ENCODE measurements at regions not wholly inside any gene's neighbourhood (a gene's known extent, or its start where the extent isn't known, plus 50 kb on each side); places are given as distances from the start of the nearest gene placed in this dataset.

DNA sequence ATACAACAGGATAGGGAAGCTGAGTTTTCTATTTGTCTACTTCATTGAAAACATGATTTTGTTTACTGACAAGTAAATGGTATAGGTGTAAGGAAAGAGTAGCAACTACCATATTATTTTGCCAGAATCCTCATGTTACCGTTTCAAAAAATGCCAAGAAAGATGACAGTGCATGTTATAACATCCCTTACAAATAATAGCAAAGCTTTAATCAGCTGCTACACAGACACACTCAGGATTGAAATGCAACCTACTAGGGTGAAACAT, 331.5 kb downstream of the CHRM3 start:
- no peak overlapping the region for H3K27ac ChIP-seq (ENCODE audit: low read depth, low read length)
- no peak overlapping the region for H3K4me3 ChIP-seq (ENCODE audit: low read depth in 1 of 5, low read length in 5 of 5)
- H3K9ac ChIP-seq (ENCODE audit: low read length in 5 of 5): no peak overlapping the region
- no peaks in the 10 kb centered on the region for H3K9me3 ChIP-seq (ENCODE audit: control insufficient read depth in 5 of 5, low read length in 5 of 5)
- peaks cover 0 to 11% (median 0%) of the 10 kb centered on the region in 5 donors for H3K4me1 ChIP-seq (ENCODE audit: control insufficient read depth in 5 of 5, insufficient read depth in 5 of 5, low read length in 5 of 5)
- no peaks in the 10 kb centered on the region for H3K36me3 ChIP-seq (ENCODE audit: control insufficient read depth in 5 of 5, insufficient read depth in 5 of 5, low read length in 5 of 5)
- peaks cover 0 to 3% (median 0%) of the 10 kb centered on the region in 5 donors for H3K27me3 ChIP-seq (ENCODE audit: control insufficient read depth in 5 of 5, insufficient read depth in 4 of 5, low read length in 5 of 5)

GRCh38 chr1:239718571-239718970, 332.2 kb downstream of the CHRM3 start:
- no peak overlapping the region for H3K9ac ChIP-seq (ENCODE audit: low read length in 5 of 5)
- peaks cover 0 to 3% (median 0%) of the 10 kb centered on the region in 5 donors for H3K27me3 ChIP-seq (ENCODE audit: control insufficient read depth in 5 of 5, insufficient read depth in 4 of 5, low read length in 5 of 5)
- no peaks in the 10 kb centered on the region for H3K36me3 ChIP-seq (ENCODE audit: control insufficient read depth in 5 of 5, insufficient read depth in 5 of 5, low read length in 5 of 5)
- H3K4me1 ChIP-seq (ENCODE audit: control insufficient read depth in 5 of 5, insufficient read depth in 5 of 5, low read length in 5 of 5): peaks cover 0 to 11% (median 0%) of the 10 kb centered on the region in 5 donors
- no peak overlapping the region for H3K27ac ChIP-seq (ENCODE audit: low read depth, low read length)
- H3K9me3 ChIP-seq (ENCODE audit: control insufficient read depth in 5 of 5, low read length in 5 of 5): no peaks in the 10 kb centered on the region
- no peak overlapping the region for H3K4me3 ChIP-seq (ENCODE audit: low read depth in 1 of 5, low read length in 5 of 5)

DNA sequence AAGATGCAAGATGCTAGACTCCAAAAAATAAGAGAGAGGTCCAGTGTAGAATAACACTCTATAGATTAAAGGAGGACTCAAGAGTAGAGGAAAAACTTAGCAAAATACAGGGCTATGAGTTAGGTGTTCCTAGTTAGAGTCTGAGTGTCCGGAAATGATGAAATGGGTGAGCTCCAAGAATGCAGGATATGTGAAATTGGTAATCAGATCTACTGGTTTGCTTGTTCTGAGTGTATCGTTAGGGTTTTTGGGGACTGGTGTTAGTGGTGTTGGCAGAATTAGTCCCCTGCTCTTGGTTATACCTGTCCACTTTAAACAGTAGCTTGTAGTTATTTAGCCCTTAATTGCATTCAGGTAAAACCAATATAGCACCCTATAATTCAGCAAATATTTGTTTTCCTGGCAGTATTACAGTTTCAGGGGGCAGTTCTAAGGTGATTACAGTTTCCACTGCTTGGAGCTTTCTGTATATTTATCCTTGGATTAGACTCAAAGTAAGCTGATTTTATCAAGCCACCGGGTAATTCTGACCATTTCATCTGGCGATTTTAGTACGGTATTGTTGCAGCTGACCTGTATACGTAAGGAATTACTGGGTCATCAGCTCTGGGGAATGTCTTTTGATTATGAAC, 332.7 kb downstream of the CHRM3 start:
- H3K4me3 ChIP-seq (ENCODE audit: low read depth in 1 of 5, low read length in 5 of 5): peak overlapping the region in 1 of 5 donors; percentile 25
- peaks cover 0 to 11% (median 0%) of the 10 kb centered on the region in 5 donors for H3K4me1 ChIP-seq (ENCODE audit: control insufficient read depth in 5 of 5, insufficient read depth in 5 of 5, low read length in 5 of 5)
- no peak overlapping the region for H3K27ac ChIP-seq (ENCODE audit: low read depth, low read length)

GRCh38 chr1:239719642-239720258, 333.4 kb downstream of the CHRM3 start:
- Histone ChIP-seq H3K27me3 (ENCODE audit: control insufficient read depth in 5 of 5, insufficient read depth in 4 of 5, low read length in 5 of 5) (no peaks in the 10 kb centered on the region), H3K27ac (ENCODE audit: low read depth, low read length) (no peak overlapping the region), H3K36me3 (ENCODE audit: control insufficient read depth in 5 of 5, insufficient read depth in 5 of 5, low read length in 5 of 5) (no peaks in the 10 kb centered on the region), H3K9ac (ENCODE audit: low read length in 5 of 5) (no peak overlapping the region), H3K4me1 (ENCODE audit: control insufficient read depth in 5 of 5, insufficient read depth in 5 of 5, low read length in 5 of 5) (peaks cover 0 to 11% (median 0%) of the 10 kb centered on the region in 5 donors), H3K4me3 (ENCODE audit: low read depth in 1 of 5, low read length in 5 of 5) (peak overlapping the region in 2 of 5 donors; percentile 25 to 35), H3K9me3 (ENCODE audit: control insufficient read depth in 5 of 5, low read length in 5 of 5) (no peaks in the 10 kb centered on the region)

More for the DNA sequence above, 332.7 kb downstream of the CHRM3 start:
- Histone ChIP-seq H3K9me3 (ENCODE audit: control insufficient read depth in 5 of 5, low read length in 5 of 5) (no peaks in the 10 kb centered on the region), H3K27me3 (ENCODE audit: control insufficient read depth in 5 of 5, insufficient read depth in 4 of 5, low read length in 5 of 5) (no peaks in the 10 kb centered on the region), H3K9ac (ENCODE audit: low read length in 5 of 5) (no peak overlapping the region), H3K36me3 (ENCODE audit: control insufficient read depth in 5 of 5, insufficient read depth in 5 of 5, low read length in 5 of 5) (no peaks in the 10 kb centered on the region)

GRCh38 chr1:239722035-239722434, 335.7 kb downstream of the CHRM3 start:
- Histone ChIP-seq H3K9me3 (ENCODE audit: control insufficient read depth in 5 of 5, low read length in 5 of 5) (no peaks in the 10 kb centered on the region), H3K4me3 (ENCODE audit: low read depth in 1 of 5, low read length in 5 of 5) (no peak overlapping the region), H3K27ac (ENCODE audit: low read depth, low read length) (no peak overlapping the region), H3K4me1 (ENCODE audit: control insufficient read depth in 5 of 5, insufficient read depth in 5 of 5, low read length in 5 of 5) (peaks cover 0 to 11% (median 0%) of the 10 kb centered on the region in 5 donors), H3K36me3 (ENCODE audit: control insufficient read depth in 5 of 5, insufficient read depth in 5 of 5, low read length in 5 of 5) (no peaks in the 10 kb centered on the region), H3K27me3 (ENCODE audit: control insufficient read depth in 5 of 5, insufficient read depth in 4 of 5, low read length in 5 of 5) (no peaks in the 10 kb centered on the region), H3K9ac (ENCODE audit: low read length in 5 of 5) (no peak overlapping the region)

DNA sequence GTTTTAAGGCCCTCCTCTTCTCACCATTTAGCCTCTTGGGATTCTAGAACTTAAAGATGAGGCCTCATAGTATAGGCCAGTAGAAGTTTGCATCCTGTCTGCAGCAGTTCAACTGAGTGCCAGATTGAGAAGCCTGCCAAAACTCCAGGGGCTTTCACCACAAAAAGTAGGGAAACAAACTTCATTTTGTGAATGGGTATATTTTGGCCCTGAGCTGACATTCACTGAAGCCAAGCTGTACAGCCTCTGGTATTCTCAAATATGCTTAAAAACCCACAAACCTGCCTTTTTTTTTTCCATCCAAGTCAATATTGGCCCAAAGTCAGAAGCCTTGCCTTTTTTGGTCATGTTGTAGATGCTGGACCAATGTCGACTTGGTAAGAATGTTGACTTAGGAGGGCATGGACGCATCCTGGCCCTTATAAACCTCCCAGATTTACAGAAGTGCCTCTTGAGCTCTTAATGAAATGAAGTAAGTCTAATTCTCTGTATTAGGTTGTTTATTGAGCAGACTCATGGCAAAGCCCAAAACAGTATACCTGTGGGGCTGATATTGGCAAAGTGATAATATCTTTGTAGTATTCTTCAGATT, 337.5 kb downstream of the CHRM3 start:
- no peak overlapping the region for H3K27ac ChIP-seq (ENCODE audit: low read depth, low read length)
- H3K9me3 ChIP-seq (ENCODE audit: control insufficient read depth in 5 of 5, low read length in 5 of 5): no peaks in the 10 kb centered on the region
- no peaks in the 10 kb centered on the region for H3K27me3 ChIP-seq (ENCODE audit: control insufficient read depth in 5 of 5, insufficient read depth in 4 of 5, low read length in 5 of 5)
- H3K4me1 ChIP-seq (ENCODE audit: control insufficient read depth in 5 of 5, insufficient read depth in 5 of 5, low read length in 5 of 5): peaks cover 0 to 11% (median 0%) of the 10 kb centered on the region in 5 donors
- H3K9ac ChIP-seq (ENCODE audit: low read length in 5 of 5): no peak overlapping the region
- H3K36me3 ChIP-seq (ENCODE audit: control insufficient read depth in 5 of 5, insufficient read depth in 5 of 5, low read length in 5 of 5): no peaks in the 10 kb centered on the region
- H3K4me3 ChIP-seq (ENCODE audit: low read depth in 1 of 5, low read length in 5 of 5): no peak overlapping the region

- Histone ChIP-seq H3K4me1 (ENCODE audit: control insufficient read depth in 5 of 5, insufficient read depth in 5 of 5, low read length in 5 of 5) (no peaks in the 10 kb centered on the region), H3K27me3 (ENCODE audit: control insufficient read depth in 5 of 5, insufficient read depth in 4 of 5, low read length in 5 of 5) (no peaks in the 10 kb centered on the region), H3K9me3 (ENCODE audit: control insufficient read depth in 5 of 5, low read length in 5 of 5) (no peaks in the 10 kb centered on the region), H3K36me3 (ENCODE audit: control insufficient read depth in 5 of 5, insufficient read depth in 5 of 5, low read length in 5 of 5) (no peaks in the 10 kb centered on the region), H3K27ac (ENCODE audit: low read depth, low read length) (no peak overlapping the region), H3K4me3 (ENCODE audit: low read depth in 1 of 5, low read length in 5 of 5) (no peak overlapping the region), H3K9ac (ENCODE audit: low read length in 5 of 5) (no peak overlapping the region)
Observed at GRCh38 chr1:239725371-239725770, 339.0 kb downstream of the CHRM3 start.

- Histone ChIP-seq H3K36me3 (ENCODE audit: control insufficient read depth in 5 of 5, insufficient read depth in 5 of 5, low read length in 5 of 5) (no peaks in the 10 kb centered on the region), H3K4me3 (ENCODE audit: low read depth in 1 of 5, low read length in 5 of 5) (no peak overlapping the region), H3K27me3 (ENCODE audit: control insufficient read depth in 5 of 5, insufficient read depth in 4 of 5, low read length in 5 of 5) (no peaks in the 10 kb centered on the region), H3K9me3 (ENCODE audit: control insufficient read depth in 5 of 5, low read length in 5 of 5) (no peaks in the 10 kb centered on the region), H3K27ac (ENCODE audit: low read depth, low read length) (no peak overlapping the region), H3K4me1 (ENCODE audit: control insufficient read depth in 5 of 5, insufficient read depth in 5 of 5, low read length in 5 of 5) (no peaks in the 10 kb centered on the region), H3K9ac (ENCODE audit: low read length in 5 of 5) (no peak overlapping the region)
Observed at GRCh38 chr1:239725933-239726332, 339.6 kb downstream of the CHRM3 start.

DNA sequence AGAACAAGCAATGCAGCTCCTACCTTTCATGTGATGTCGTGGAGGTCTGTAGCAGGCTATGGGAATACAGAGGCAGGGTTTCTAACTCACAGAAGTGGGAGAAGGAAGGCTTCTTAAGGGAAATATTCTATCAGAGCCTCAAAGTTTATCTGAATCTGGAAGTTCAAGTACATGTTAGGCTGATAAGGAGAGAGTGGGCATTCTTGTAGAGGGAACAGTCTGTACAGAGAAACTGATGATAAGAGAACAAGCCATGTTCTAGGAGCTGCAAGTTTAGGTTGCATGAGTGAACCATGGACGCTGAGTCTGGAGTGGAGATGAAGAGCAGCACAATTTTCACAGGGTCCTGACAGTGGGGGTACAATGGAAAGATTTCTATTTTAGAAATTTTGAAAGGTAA, 344.0 kb downstream of the CHRM3 start:
- H3K4me3 ChIP-seq (ENCODE audit: low read depth in 1 of 5, low read length in 5 of 5): no peak overlapping the region
- H3K9ac ChIP-seq (ENCODE audit: low read length in 5 of 5): no peak overlapping the region
- no peaks in the 10 kb centered on the region for H3K27me3 ChIP-seq (ENCODE audit: control insufficient read depth in 5 of 5, insufficient read depth in 4 of 5, low read length in 5 of 5)
- H3K9me3 ChIP-seq (ENCODE audit: control insufficient read depth in 5 of 5, low read length in 5 of 5): no peaks in the 10 kb centered on the region
- H3K4me1 ChIP-seq (ENCODE audit: control insufficient read depth in 5 of 5, insufficient read depth in 5 of 5, low read length in 5 of 5): no peaks in the 10 kb centered on the region
- H3K36me3 ChIP-seq (ENCODE audit: control insufficient read depth in 5 of 5, insufficient read depth in 5 of 5, low read length in 5 of 5): no peaks in the 10 kb centered on the region
- H3K27ac ChIP-seq (ENCODE audit: low read depth, low read length): no peak overlapping the region

- Histone ChIP-seq H3K27ac (ENCODE audit: low read depth, low read length) (no peak overlapping the region), H3K9ac (ENCODE audit: low read length in 5 of 5) (no peak overlapping the region), H3K36me3 (ENCODE audit: control insufficient read depth in 5 of 5, insufficient read depth in 5 of 5, low read length in 5 of 5) (no peaks in the 10 kb centered on the region), H3K27me3 (ENCODE audit: control insufficient read depth in 5 of 5, insufficient read depth in 4 of 5, low read length in 5 of 5) (no peaks in the 10 kb centered on the region), H3K4me3 (ENCODE audit: low read depth in 1 of 5, low read length in 5 of 5) (no peak overlapping the region), H3K4me1 (ENCODE audit: control insufficient read depth in 5 of 5, insufficient read depth in 5 of 5, low read length in 5 of 5) (no peaks in the 10 kb centered on the region), H3K9me3 (ENCODE audit: control insufficient read depth in 5 of 5, low read length in 5 of 5) (no peaks in the 10 kb centered on the region)
Observed at GRCh38 chr1:239731082-239731748, 344.8 kb downstream of the CHRM3 start.
